GM21515 (cell line): ENCODE measurements at regions not wholly inside any gene's neighbourhood (a gene's known extent, or its start where the extent isn't known, plus 50 kb on each side); places are given as distances from the start of the nearest gene placed in this dataset.

Experiments used
- ATAC-seq: cut with Tn5 transposase; IDR thresholded peaks from one replicate; pipeline ENCODE4 v1.9.1; 2021; ENCODE audit not compliant: unreplicated experiment

DNA sequence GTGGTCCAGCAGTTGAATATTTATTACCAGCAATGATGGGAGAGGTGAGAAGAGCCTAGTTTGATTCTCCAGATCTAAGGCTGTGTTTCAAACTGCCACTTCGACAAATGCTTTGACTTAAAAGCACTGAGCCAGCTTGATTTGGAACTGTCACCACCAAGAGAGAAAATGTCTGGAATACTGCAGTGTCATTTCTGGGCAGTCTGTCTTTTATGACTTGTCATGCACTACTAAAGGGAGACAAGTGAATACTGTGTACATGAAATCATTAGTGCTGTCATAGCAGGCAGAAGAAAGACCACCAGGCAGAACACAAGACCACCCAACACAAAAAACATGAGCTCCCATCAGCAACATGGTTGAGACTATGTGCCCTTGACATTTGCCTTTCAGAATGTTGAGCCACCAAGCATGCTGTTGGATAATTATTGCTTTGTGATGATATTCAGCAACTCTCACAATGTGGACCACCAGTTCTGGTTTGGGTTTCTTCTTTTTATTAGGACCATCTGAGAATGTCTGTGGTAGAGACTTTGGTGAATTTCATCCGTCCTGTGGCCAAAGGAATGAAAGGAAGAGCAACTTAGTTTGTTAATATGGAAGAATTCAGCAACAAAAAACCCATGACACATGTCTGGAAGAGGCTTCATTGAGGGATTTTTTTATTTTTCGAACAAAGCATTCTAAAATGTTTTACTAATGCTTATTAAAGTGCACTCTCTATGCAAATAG is 125.8 kb downstream of the NTMT2 start:
- ATAC-seq = no peak

DNA sequence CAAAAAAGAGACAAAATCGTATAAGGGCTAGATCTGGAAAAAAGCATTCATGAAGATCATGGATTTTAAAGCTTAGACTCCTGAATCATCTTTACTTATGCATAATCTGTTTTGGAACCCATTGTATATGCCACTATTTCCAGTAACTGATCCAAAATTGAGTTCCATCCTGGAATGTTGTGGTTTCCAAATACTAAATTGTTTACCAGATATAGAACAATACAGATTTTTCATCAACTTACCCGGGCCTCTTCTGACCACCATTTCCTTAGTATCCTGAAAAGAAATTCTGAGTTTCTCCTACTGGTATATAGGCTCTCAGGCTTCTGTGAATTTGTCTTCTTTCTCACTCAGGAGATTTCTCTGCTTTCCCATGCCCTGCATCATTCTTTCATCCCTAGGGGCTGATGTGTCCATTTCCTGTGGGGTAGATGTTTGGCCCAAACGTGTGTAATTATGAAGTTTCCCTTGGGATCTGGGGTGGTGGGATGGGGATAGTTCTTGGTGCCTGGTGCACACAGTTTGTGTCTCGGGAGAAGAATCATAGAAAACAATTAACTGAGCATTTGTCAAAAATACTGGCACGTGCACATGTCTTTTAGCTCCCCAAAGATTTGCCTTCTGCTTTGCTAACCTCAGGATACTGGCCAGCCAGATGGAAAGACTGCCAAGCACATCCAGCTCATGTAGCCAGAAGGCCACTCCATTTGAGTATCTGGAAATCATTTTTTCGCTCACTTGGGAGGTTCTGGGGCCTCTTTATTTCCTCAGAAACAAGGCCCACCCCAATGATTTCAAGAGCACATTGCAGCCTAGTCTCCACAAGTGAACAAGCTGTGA is 127.8 kb downstream of the NTMT2 start:
- no peak for ATAC-seq

DNA sequence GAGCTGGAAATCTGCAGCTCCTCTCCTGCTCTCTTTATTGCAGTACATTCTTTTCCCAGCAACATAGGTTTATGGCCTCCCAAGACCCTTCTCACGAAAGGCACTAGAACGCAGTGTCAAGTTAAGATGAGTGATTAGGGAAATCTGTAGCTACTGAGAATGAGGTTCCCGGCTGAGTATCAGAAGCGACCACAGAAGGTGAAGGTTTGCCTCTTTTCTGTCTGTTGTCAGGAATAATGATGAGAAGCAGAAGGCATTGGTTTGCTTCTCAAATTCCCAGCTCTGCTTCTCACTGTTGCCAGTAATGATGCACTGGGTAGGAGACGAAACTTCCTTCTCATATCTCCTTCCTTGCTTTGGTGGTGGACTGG is 128.4 kb downstream of the NTMT2 start:
- ATAC-seq = no peak

DNA sequence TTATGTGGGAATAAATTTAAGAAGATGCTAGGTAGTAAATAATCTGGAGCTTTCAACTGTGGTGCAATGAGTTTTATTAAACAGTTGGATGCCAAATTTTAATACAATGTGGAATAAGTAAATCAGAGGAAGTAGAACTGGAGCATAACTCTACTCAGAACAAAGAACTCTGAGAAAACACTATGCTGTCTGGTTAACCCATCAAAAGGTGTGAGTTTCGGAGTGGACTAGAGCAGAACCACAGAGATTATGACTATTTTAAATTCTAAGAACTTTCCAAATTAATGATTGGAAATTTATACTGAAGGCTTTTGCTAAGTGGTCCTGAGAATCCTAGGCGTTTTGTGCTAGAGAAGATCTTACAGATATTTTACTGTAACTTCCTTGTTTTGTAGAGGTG is 132.2 kb downstream of the NTMT2 start:
- ATAC-seq = no peak

DNA sequence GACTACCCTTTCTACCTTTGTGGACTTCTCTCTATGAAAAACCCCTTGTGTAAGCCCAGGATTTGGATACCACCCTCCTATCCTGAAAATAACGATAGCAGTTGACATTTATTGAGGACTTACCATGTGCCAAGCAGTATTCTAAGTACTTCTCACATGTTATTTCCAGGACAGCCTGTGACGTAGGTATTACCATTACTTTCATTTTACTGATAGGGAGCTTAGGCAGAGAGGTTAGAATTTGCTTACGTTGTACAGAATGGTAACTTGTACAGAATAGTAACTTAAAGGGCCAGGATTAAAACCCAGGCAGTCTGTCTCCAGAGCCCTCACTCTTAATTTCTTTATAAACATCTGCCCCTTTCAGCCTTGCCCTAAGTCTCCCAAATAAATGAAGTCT is 138.3 kb downstream of the NTMT2 start:
- no peak for ATAC-seq

DNA sequence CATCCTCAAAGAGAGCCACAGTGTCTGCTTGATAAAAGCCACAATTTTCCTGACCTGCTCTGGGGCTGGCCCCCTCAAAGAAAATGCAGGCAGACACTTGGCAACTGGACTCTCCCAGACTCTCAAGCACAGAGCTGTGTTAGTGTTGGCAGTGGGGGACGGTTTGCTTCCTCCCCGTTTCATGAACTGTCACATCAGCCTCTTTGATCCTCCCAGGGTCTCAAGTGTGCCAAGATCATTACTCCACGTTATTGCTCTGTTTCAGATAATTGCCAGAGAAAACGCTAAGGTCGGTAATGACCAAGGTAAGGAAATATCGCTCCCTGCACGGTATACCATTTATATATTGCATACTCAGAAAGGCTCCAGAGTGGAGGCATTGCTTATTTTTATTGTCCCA is 138.8 kb downstream of the NTMT2 start:
- no peak for ATAC-seq

DNA sequence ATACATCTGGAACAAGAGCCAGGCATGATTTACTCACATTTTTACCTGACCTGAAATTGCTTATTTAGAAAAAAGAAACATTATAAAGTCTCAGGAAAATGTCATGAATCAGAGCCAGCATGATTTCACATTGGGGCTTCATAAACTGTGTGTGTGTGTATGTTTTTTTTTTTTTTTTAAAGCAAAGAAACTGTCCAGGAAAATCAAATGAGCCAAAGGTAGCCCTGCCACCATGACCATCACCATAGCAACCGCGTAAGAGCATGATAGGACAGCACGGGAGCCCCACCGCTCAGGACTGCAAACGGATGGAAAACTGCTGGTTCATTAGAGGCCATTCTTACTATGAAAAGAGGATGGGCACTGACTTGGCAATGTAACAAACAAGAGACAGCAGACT is 139.2 kb downstream of the NTMT2 start:
- ATAC-seq = no peak

DNA sequence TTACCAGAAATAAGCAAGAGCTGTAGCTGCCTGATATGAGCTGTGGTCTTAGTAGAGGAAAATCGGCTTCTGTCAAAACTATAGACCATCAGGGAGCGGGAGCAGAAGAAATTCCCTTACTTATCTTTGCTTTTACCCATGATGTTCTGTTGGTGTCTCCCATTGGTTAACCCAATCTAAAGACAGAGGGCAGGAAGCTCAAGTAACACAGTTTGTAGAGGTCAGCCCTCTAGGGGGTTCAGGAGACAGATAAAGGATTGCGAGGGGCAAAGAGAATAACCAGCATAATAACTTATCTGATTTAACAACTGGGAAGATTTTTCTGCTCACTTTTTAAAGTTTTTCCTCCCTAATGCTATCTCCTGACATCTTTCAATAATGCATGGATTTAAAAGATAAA is 142.4 kb downstream of the NTMT2 start:
- ATAC-seq = no peak

DNA sequence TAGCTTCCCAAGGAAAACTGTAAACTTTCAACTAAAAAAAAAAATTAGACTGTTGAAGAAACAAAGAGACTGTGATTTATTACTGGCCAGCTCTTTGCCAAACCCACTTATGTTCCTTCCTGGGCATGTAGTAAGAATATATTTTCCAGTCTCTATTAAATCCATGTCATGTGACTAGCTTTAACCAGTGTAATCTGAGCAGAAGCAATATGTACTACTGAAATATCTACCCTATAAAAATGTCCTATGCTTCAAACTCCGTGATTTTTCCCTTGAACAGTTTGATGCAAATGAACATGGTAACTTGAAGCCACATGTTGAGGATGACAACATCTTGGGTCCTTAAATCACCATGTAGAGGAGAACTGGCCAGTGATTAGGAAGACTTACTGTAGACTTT is 144.5 kb downstream of the NTMT2 start:
- no peak for ATAC-seq

DNA sequence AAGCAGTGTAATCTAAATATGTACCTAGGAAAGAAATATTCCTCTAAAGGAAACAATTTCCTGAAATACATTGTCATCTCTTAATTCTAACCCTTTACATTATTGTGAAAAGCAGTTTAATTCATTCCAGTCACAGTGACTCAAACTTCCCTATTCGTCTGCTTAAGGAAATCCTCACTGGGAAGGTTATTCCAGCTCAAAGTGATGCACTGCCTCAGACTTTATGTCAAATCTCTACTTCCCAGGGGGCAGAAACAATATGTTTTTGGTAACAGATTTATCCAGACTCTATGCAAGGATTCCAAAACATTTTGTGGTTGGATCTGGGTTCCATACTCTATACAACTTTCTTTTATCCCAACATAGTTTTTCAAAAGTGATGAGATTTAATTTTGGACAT is 145.2 kb downstream of the NTMT2 start:
- ATAC-seq = no peak

DNA sequence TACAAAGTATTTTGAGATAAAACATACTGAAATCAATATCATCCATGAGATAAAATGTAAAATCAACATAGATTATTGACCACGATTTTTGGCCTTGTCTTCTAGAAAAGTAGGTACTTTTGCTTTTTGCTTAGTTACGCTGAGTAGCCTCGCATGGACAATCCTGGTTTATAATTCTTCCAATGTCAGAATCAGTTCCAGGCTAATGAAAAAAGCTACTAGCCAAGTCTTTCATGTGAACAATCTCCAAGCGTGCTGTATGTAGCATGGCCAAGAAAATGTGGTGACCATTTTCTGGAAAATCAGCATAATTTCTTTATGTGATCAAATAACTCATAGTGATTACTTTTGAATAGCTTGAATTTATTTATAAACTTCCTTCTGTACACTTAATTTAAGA is 145.8 kb downstream of the NTMT2 start:
- no peak for ATAC-seq

DNA sequence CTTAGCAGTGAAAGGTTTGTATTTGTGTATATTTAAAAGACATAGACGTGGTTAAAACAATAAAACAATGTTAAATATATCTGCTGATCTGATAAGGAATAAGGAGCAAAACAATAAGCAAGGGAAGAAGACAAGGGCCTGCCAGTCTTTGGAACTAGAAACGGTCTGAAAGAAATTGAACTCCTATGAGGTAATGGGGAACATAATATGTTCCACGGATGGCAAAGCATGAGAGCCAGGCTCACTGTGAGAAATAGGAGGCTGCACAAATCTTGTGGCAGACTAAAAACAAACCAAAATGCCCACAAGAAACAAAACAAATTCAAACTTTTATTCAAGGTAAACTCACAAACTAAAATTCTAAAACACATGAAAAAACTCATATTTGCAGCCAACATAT is 150.5 kb downstream of the NTMT2 start:
- ATAC-seq = no peak

DNA sequence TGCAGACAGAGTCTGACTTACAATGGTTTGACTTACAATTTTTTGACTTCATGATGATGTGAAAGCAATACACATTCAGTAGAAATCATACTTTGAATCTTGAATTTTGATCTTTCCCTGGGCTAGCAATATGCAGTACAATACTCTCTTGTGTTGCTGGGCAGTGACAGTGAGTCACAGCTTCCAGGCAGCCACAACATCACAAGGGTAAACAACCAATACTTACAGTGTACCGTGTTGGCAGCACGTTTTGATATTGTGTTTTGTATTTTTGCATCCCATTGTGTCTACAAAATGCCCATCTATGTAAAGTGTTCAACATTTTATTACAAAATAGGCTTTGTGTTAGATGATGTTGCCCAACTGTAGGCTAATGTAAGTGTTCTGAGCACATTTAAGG is 150.9 kb downstream of the NTMT2 start:
- ATAC-seq = no peak

DNA sequence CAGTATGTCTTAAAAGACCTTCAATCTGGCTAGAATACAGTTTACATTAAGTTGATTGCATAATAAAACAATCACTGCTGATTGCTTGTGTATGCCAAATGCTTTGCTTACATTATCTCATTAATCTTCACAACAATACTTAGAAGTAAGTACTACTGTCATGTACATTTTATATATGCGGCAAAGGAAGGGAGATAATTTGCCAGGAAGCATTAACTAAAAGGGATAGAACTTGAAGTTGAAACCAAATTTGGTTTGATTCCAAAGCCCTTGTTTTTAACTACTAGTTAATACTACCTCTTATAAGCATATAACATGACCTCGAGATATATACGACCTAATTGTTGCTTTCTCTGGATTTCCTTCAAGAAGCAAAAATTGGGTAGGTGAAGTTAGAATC is 155.8 kb downstream of the NTMT2 start:
- ATAC-seq = no peak

DNA sequence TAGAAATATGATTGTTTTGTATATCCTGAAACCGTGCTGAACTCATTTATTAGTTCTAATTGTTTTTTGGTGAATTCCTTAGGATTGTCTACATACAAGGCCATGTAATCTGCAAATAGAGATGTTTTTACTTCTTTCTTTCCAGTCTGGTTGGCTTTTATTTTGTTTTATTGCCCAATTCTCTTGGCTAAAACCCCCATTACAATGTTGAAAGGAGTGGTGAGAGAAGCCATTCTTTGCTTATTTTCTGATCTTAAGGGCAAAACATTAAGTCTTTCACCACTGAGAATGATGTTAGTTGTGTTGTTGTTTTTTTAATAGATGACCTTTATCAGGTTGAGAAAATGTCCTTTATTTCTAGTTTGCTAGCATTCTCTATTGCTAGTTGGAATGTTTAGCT is 157.3 kb downstream of the NTMT2 start:
- ATAC-seq = no peak

DNA sequence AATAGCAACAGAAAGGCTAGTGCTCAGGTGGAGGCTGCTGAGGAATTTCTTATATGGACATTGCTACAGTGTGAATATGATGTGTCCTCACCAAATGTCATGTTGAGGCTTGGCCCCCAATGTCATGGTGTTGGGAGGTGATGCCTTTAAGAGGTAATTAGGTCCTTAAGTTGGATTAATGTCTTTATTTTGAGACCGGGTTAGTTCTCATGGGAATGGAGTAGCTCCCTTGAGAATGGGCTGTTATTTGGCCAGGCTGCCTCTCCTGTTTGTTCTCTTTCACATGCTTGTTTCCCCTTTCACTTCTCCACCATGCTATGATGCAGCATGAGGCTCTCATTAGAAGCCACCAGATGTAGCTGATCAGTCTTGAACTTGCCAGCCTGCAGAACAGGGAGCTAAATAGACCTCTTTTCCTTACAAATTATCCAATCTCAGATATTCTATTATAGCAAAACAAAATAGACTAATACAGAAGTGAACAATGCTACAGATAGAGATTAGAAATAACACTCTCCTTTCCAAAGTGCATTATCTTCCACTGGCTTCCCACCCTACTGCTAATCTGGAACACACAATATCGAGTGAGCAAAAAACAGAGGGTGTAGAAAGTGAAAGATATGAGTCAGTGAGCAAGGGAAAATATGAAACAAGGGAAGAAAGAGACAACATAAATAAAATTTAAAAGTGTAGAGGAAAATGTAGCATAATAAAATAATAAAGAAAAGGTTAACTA is 160.2 kb downstream of the NTMT2 start:
- ATAC-seq = no peak

DNA sequence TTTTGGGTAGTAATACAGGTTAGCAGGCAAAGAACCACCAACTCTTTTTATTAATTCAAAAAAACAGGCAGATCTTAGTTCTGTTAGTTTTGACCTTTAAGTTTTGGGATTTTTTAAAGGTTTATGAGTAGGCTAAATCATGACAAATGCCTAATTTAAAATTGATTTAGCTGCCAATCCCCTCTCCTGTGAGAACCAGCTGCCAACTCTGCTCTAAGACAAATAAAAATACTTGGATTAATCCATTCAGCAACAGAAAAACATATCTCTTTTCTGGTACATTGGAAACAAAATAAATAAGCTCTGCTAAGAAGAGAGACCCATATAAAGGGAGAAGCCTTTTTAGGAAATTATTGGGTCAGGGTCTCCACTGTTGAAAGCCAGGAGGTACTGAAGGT is 160.8 kb downstream of the NTMT2 start:
- no peak for ATAC-seq

DNA sequence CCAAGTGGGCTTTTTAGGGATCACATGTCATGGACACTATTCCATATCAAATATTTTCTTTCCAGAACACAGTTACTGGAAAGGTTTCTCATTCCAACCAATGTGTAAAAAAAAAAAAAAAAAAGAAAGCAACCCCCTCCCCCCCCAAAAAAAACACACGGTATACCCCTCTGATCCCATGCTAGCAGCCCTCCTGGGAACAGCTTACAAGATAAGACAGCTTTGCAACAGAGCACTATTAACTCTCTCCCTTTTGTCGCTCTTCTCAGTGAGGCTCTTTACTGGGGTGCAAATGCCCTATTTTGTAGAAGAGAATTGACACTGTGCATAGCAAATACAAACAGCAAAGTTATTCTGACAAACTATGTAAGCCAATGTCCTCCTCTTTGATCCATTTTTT is 161.2 kb downstream of the NTMT2 start:
- ATAC-seq = no peak

DNA sequence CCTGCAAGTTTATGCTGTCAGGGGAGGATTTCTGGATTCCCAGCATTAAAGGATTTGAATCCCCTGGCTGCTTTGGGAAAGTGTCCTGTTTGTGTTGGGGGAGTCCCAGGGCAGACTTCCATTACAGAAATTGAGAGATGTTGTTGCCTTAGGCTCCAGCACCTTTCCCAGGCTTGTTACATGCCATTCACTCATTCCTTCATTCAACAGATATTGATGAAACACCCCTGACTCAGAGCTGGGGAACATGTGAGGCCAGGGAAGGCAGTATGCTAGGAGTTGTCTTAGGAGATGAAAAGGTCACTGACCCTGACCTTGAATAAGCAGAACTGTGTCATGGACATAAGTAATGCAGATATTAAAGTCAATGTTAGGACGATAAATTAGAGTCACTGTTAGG is 161.7 kb downstream of the NTMT2 start:
- no peak for ATAC-seq

DNA sequence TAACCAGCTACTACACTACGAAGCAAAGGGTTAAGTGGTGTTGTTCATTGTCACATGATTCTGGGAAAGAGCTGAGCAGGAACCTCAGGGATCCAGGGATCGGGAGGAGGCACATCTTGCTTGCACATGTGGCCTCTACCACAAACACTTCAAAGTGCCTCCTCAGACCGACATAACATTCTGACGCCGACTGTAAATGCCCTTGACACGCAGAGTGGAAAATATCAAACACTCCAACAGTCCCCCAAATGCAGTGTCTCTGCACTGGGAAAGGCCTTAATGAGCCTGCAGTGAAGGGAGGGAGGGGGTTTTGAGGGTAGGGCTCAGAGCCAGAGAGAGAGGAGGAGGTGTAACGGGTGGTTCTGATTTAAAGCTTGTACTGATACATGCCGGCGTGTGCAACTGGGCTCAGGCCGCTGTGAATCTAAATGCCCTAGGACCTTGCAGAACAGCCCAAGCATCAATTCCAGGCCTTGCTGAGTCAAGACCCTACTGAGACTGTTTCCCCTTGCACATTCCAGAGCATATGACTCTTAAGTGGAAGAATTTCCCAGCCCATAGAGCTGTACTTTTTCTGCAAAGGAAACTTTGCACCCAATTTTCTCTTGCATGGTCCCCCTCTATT is 163.7 kb downstream of the NTMT2 start:
- ATAC-seq = no peak

DNA sequence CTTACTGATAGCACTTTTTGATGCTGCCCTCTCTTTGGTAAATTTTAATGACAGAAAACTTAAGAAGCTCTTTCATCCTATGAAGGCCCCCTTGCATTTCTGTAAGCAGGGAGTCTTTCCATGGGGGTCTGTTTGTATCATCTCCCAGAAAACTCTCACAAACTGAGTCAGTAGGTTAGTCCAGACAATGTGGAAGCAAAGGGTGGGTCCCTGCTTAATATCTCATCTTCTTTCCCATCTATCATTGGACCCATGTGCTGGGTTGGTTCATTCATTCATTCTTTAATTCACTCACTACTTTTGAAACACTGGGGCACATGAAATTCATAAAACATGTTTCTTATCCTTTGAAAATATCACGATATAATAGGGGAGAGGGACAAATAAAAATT is 164.3 kb downstream of the NTMT2 start:
- ATAC-seq = no peak

DNA sequence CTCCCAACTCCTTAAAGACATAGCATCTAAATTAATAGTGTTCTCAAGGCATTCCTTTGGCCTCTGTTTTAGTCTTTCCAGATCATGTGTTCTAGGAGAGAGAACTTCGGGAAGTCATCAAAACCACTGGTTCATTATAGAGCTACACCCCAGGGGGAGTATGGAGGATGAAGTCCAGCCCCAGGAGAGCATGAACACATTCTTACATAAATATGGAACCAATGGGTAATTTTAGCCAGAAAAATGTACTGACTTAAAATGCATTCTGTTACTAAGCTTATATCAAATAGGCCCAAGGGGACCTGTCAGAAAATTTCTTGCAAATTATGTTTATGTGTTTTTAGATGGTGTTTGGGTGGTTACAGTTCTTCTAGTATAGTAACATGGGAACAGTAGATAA is 165.2 kb downstream of the NTMT2 start:
- no peak for ATAC-seq
